ENCODE measurements at regions not wholly inside any gene's neighbourhood (a gene's known extent, or its start where the extent isn't known, plus 50 kb on each side); places are given as distances from the start of the nearest gene placed in this dataset.

DNA sequence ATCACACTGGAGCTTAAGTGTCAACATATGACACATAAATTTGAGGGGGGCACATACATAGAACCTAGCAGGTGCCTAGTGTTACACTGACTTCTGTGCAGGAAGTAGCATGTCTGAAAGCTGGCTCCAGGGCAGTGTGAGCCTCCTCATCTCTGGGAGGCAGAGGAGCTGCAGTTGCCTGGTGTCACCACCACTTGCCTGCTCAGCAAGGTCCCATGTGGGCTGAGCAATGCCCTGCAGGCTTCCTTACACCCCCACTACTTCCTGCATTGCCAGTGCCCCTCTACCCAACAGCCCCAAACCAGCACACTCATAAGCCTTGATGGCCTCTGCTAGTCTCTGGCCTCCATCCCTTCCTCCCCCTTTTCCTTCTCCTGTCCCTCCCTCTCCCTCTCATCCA is 165.8 kb downstream of the BUD13 start (continued):
- TF ChIP-seq ETS1 (IDR thresholded peaks at IDR 0.05) (no peak), POLR2AphosphoS5 (IDR thresholded peaks at IDR 0.05; ENCODE audit: low read depth) (no peak)

DNA sequence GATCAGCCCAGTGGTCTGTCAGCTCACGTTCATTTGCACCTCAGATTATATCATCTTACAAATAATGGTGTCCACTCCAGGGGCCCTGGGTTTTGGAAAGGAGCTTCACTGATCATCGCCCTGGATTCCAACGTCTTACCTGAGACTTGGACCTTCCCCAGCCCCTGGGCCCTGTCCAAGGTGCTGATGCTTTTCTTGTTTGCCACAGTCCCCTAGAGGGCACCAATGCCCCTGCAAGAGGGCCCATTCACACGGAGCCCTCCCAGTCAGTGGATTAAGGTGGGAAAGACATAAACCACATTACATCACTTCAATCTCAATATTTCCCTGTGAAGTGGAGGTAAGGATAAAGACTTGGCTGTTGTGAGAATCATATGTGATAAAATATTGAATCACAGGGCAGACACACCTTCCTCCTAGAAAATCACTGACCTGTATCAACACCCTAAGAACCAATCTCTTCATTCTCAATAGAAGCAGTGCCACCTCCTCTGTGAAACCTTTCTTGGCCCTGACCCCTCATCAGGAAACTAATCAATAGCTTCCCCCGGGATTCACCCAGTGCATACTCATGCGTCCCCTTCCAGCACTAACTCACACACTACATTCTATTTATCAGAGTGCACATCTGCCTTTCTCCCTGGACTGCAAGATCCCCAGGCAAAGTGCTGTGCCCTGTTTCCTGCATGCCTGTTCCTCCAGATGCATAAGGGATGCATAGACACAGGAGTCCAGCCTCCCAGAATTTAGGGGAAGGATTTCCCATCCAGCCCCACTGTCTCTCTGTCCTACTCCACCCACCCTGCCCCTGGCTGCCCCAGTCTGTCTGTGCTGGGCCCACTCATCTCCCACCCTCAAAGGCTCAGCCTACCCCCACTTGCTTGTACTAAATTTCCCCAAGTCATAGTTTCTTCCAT is 167.0 kb downstream of the BUD13 start:
- Mint-ChIP-seq H3K9me3 (no peaks in the 10 kb centered on the region), H3K36me3 (ENCODE audit: low read depth) (no peaks in the 10 kb centered on the region), H3K4me3 (no peak overlapping the region), H3K27ac (no peak overlapping the region), H3K4me1 (peaks cover 7% of the 10 kb centered on the region; the same call in 2 of the 3 replicates), H3K27me3 (ENCODE audit: insufficient read depth, low read depth, poor library complexity) (peaks cover 4% of the 10 kb centered on the region)
- peak; percentile 99 for ATAC-seq
- Histone ChIP-seq H3K36me3 (ENCODE audit: insufficient read depth) (no peaks in the 10 kb centered on the region), H3F3A (replicated peaks; ENCODE audit: low read depth) (no peaks in the 10 kb centered on the region), H3K4me3 (no peak overlapping the region), H4K20me1 (replicated peaks; ENCODE audit: insufficient read depth) (no peaks in the 10 kb centered on the region), H2AFZ (no peak overlapping the region), H3K27me3 (ENCODE audit: insufficient read depth) (no peaks in the 10 kb centered on the region), H3K27ac (ENCODE audit: low read depth) (no peak overlapping the region), H3K79me2 (replicated peaks; ENCODE audit: insufficient read depth) (no peaks in the 10 kb centered on the region), H3K9me2 (ENCODE audit: insufficient read depth) (0 out of 2 replicates have a peak, but pooled peaks cover 1% of the 10 kb centered on the region), H3K4me2 (no peak overlapping the region), H3K4me1 (ENCODE audit: insufficient read depth) (no peaks in the 10 kb centered on the region)
- TF ChIP-seq ZNF462 (CRISPR knock-in tag; IDR thresholded peaks at IDR 0.05) (peak; percentile 91), EZH2phosphoT487 (IDR thresholded peaks at IDR 0.05; ENCODE audit: unreplicated experiment) (no peak), CREB1 (CRISPR knock-in tag; IDR thresholded peaks at IDR 0.05; ENCODE audit: low read depth) (no peak), REST (IDR thresholded peaks at IDR 0.05; ENCODE audit: unreplicated experiment) (peak; percentile 98), CTCF (conservative IDR thresholded peaks at IDR 0.05; ENCODE audit: low read depth in 2 of 2) (peak; percentile 66 to 87)
- peak; percentile 95 for DNase-seq (ENCODE audit: low spot score)
